Tibial nerve (tissue), 4 donors: ENCODE measurements at regions not wholly inside any gene's neighbourhood (a gene's known extent, or its start where the extent isn't known, plus 50 kb on each side); places are given as distances from the start of the nearest gene placed in this dataset.

Source experiments
- EP300 ChIP-seq, 2 donors: sonication (generic); formaldehyde crosslinking; IDR thresholded peaks; one replicate each; pipeline ENCODE4 v1.6.1; 2017; ENCODE audit warnings: antibody characterized with exemption in 2 of 2, mild to moderate bottlenecking in 1 of 2
- POLR2A ChIP-seq, 2 donors: fragments of 450-650 bp; IDR thresholded peaks; one replicate each; pipeline ENCODE4 v1.6.1; 2017; ENCODE audit warnings: antibody characterized with exemption in 2 of 2, mild to moderate bottlenecking in 2 of 2, moderate library complexity in 2 of 2
- TF ChIP-seq, protein P1 (sequence below), 5 experiments: fragments of 200-600 bp in 3 of 5; fragments of 450-650 bp in 2 of 5; sonication (generic) in 3 of 5; IDR thresholded peaks; one replicate each; pipeline ENCODE4 v1.5.1; 2016 to 2019; ENCODE audit warnings: antibody characterized with exemption in 5 of 5, mild to moderate bottlenecking in 3 of 5, moderate library complexity in 2 of 5

DNA sequence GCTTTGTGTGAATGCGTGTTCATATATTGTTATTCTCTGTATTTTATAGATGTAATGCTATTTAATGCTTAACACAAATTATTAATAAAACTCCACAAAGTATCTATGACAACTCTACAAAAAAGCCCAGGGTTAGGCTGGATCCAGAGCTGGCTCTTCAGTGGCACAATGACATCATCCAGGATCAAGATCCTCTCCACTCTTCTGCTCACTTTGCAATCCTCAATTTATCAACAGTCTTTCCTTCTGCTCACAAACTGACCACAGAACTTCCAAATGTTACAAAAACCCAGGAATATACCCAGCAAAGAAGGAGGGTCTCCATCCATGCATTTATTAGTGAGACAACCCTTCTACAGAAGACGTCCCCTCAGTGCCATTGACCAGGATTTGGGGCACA, 132.3 kb downstream of the HNRNPD start:
- TF ChIP-seq EP300 (IDR thresholded peaks at IDR 0.05) (no peak), POLR2A (IDR thresholded peaks at IDR 0.05) (no peak)
- TF ChIP-seq, protein P1, sequence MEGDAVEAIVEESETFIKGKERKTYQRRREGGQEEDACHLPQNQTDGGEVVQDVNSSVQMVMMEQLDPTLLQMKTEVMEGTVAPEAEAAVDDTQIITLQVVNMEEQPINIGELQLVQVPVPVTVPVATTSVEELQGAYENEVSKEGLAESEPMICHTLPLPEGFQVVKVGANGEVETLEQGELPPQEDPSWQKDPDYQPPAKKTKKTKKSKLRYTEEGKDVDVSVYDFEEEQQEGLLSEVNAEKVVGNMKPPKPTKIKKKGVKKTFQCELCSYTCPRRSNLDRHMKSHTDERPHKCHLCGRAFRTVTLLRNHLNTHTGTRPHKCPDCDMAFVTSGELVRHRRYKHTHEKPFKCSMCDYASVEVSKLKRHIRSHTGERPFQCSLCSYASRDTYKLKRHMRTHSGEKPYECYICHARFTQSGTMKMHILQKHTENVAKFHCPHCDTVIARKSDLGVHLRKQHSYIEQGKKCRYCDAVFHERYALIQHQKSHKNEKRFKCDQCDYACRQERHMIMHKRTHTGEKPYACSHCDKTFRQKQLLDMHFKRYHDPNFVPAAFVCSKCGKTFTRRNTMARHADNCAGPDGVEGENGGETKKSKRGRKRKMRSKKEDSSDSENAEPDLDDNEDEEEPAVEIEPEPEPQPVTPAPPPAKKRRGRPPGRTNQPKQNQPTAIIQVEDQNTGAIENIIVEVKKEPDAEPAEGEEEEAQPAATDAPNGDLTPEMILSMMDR (IDR thresholded peaks at IDR 0.05), result no peak
